ENCODE measurements at regions not wholly inside any gene's neighbourhood (a gene's known extent, or its start where the extent isn't known, plus 50 kb on each side); places are given as distances from the start of the nearest gene placed in this dataset.

DNA sequence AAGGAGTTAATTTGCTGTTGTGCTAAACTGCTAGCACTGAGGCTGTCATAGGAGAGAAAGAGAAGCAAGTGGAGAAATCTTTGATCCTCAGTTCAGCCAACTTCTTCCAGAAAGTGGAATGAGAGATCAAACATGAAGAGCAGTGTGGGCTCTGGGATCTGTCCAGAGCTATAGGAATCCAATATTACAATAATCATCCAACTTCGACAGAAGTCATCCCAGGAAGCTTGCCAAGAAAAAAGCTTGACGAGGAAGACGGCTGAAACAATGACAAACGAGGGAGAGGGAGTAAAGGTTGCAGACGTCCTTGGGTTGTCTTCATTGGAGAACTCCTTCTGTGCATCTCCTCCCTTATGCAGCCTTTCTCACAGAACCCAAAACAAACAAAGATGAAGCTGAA is 496.2 kb downstream of the INSC start:
- no peaks in the 10 kb centered on the region for H3K27me3 ChIP-seq
- WGBS, 2 donors, result 39 to 44% methylated on average over 5 of the region's 5 CpGs
- H3K4me1 ChIP-seq, result peaks cover 0 to 30% (median 15%) of the 10 kb centered on the region in 9 donors
- intact Hi-C loops (cut with DNase I), result no loop called here
- DNase-seq (no peak), ATAC-seq (no peak)
- no peak overlapping the region for H3K27ac ChIP-seq
- H3K9me3 ChIP-seq, result peaks cover 0 to 5% (median 0%) of the 10 kb centered on the region in 11 donors
- no peak overlapping the region for H3K4me3 ChIP-seq
- TF ChIP-seq, protein P1, sequence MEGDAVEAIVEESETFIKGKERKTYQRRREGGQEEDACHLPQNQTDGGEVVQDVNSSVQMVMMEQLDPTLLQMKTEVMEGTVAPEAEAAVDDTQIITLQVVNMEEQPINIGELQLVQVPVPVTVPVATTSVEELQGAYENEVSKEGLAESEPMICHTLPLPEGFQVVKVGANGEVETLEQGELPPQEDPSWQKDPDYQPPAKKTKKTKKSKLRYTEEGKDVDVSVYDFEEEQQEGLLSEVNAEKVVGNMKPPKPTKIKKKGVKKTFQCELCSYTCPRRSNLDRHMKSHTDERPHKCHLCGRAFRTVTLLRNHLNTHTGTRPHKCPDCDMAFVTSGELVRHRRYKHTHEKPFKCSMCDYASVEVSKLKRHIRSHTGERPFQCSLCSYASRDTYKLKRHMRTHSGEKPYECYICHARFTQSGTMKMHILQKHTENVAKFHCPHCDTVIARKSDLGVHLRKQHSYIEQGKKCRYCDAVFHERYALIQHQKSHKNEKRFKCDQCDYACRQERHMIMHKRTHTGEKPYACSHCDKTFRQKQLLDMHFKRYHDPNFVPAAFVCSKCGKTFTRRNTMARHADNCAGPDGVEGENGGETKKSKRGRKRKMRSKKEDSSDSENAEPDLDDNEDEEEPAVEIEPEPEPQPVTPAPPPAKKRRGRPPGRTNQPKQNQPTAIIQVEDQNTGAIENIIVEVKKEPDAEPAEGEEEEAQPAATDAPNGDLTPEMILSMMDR (IDR thresholded peaks at IDR 0.05), result no peak
- H3K36me3 ChIP-seq, result no peaks in the 10 kb centered on the region

DNA sequence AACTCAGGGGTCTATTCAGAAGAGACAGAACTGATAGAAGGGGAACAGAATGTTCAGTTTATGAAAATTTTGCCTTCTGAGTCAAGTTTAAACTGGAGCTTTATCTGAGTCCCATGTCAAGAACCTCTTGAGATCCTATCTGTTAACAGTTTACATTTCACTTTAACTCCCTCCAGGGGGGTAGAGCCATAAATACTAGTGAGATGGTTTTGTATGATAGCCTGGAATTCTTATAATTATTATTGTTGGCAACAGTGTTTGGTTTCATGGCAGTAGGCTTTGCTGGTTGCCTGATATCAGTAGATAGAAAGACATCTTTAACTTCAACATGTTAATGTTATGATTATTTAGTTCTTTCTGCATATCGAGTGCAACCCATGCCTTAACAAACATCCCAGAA is 498.5 kb downstream of the INSC start:
- Histone ChIP-seq H3K36me3 (no peaks in the 10 kb centered on the region), H3K27me3 (no peaks in the 10 kb centered on the region), H3K27ac (no peak overlapping the region), H3K9me3 (peaks cover 0 to 5% (median 0%) of the 10 kb centered on the region in 11 donors), H3K4me1 (peaks cover 0 to 32% (median 15%) of the 10 kb centered on the region in 9 donors), H3K4me3 (no peak overlapping the region)
- no peak for ATAC-seq
- WGBS, 2 donors, result 44 to 66% methylated on average over 1 of the region's 1 CpG
- no peak for DNase-seq
- TF ChIP-seq, protein P1 (IDR thresholded peaks at IDR 0.05), result no peak
- intact Hi-C loops (cut with DNase I), result no loop called here

DNA sequence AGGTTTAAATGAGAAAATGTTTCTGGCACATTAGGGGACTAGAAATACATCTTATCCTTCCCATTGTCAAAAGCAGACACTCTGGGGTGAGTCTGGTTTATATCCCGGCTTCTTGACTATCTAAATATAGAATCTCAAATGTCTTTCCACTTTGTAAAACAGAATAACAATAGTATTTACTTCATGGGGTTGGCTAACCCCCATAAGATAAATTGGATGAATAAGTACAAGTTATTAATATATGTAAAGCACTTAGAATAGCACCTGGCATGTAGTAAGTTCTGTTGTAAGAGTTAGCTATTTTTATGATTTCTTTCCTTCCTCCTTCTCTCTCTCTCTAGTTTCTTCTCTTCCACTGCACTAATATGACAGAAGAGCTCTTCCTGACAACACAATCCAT is 499.1 kb downstream of the INSC start:
- TF ChIP-seq, protein P1 (IDR thresholded peaks at IDR 0.05), result no peak
- ATAC-seq (peak in 3 of 8 donors; percentile 16 to 53 (median 47)), DNase-seq (no peak)
- Histone ChIP-seq H3K36me3 (no peaks in the 10 kb centered on the region), H3K4me1 (peaks cover 0 to 32% (median 15%) of the 10 kb centered on the region in 9 donors), H3K4me3 (no peak overlapping the region), H3K27me3 (no peaks in the 10 kb centered on the region), H3K27ac (peak overlapping the region in 1 of 10 donors; percentile 38), H3K9me3 (peaks cover 0 to 5% (median 0%) of the 10 kb centered on the region in 11 donors)
- WGBS, 2 donors, result 13 to 44% methylated on average over 1 of the region's 1 CpG
- intact Hi-C loops (cut with DNase I), result no loop called here

DNA sequence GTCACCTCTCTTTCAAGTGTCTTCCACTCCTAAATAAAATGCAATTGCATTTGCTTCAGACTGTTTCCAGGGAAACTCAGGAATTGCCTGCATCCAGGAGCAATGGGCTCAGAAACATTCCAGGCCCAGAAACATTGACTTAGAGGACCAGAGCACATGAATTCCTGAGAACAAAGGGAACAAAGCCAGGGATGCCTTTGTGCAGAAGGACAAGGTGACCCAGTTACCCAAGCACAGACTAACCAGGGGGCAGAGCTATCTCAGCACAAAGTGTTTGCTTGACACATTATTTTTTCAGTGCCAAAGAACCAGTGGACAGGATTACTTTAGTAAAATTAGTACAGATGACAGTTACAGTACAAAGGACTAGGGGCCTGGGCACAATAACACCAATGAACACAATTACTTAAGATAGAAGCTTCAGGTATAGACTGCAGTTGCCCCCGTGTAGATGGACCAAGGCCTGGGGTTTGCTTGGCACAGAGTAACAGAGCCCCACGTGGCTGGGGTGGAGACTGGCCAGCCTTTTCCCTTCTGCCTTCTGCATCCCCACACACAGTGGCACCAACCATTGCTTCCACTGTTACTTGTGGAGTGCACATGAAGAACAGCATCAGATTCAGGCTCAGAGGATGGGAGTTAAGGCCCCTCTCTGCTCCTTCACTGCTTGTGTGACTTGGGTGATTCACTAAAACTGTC is 500.8 kb downstream of the INSC start:
- peak; percentile 72 to 93 (median 84) for ATAC-seq
- Histone ChIP-seq H3K4me3 (no peak overlapping the region), H3K27me3 (no peaks in the 10 kb centered on the region), H3K36me3 (no peaks in the 10 kb centered on the region), H3K4me1 (peaks cover 0 to 32% (median 15%) of the 10 kb centered on the region in 9 donors), H3K9me3 (no peaks in the 10 kb centered on the region), H3K27ac (peak overlapping the region in 4 of 10 donors; percentile 3 to 49 (median 32))
- peak in 1 of 2 donors; percentile 36 for DNase-seq
- TF ChIP-seq, protein P1 (IDR thresholded peaks at IDR 0.05), result no peak
- intact Hi-C loops (cut with DNase I), result no loop called here
- 42 to 65% methylated on average over 2 of the region's 2 CpGs for WGBS, 2 donors

Data from heart right ventricle (tissue), 16 donors.